GM18499 (cell line): ENCODE measurements at regions not wholly inside any gene's neighbourhood (a gene's known extent, or its start where the extent isn't known, plus 50 kb on each side); places are given as distances from the start of the nearest gene placed in this dataset.

Source experiments
- ATAC-seq: cut with Tn5 transposase; IDR thresholded peaks from one replicate; pipeline ENCODE4 v1.9.1; 2021; ENCODE audit warnings: moderate number of reproducible peaks; ENCODE audit not compliant: insufficient read depth, unreplicated experiment

DNA sequence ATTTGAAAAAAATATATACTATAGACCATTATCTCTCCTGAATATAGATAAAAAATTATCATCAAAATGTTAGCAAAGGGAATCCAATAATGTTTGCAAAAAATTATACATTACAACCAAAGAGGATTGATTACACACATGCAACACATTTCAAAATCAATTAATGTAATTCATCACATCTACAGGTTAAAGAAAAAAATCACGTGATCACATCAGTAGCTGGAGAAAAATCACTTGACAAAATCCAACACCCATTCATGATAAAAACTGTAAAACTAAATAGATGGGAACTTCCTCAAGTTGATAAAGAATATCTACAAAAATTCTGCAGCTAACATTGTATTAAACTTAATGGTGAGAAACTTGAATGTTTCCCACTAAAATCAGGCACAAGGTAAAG lies 1047.5 kb upstream of the CNTNAP5 start:
- ATAC-seq = no peak

DNA sequence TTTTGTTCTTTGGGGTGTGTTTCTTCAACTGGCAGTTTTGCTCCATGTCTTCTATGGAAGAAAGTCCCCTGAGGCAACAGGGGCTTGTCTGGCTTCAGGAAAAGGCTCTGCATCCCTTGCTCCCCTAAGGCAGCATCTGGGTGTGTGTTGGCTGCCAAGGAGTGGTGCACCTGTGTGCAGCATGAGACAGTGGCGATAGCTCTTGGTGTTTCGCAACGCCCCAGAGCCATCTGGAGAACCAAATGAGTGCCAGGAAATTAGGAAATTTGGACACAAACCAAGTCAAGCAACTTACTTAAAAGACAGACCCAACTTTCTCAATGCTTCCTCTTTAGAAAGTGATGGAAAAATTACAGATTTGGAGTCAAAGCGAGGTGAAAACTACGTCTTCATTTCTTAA lies 1044.4 kb upstream of the CNTNAP5 start:
- no peak for ATAC-seq

DNA sequence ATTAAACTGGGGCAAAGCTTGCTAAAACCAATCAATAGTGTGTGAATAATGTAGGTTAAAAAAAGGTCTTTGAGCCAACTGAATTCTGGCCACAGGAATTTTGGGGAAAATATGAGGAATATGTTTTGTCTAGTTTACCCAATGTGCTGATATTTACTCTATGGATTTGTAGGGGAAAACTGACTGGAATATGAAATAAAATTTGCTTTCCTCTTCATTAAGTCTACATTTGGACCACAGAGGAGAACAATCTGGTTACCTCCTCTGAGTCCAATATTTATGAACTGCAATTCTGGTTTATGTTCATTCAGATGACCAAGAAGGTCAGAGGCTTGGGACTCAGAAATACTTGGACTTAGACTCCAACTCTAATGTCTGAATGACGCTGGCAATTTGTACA lies 1042.2 kb upstream of the CNTNAP5 start:
- no peak for ATAC-seq

DNA sequence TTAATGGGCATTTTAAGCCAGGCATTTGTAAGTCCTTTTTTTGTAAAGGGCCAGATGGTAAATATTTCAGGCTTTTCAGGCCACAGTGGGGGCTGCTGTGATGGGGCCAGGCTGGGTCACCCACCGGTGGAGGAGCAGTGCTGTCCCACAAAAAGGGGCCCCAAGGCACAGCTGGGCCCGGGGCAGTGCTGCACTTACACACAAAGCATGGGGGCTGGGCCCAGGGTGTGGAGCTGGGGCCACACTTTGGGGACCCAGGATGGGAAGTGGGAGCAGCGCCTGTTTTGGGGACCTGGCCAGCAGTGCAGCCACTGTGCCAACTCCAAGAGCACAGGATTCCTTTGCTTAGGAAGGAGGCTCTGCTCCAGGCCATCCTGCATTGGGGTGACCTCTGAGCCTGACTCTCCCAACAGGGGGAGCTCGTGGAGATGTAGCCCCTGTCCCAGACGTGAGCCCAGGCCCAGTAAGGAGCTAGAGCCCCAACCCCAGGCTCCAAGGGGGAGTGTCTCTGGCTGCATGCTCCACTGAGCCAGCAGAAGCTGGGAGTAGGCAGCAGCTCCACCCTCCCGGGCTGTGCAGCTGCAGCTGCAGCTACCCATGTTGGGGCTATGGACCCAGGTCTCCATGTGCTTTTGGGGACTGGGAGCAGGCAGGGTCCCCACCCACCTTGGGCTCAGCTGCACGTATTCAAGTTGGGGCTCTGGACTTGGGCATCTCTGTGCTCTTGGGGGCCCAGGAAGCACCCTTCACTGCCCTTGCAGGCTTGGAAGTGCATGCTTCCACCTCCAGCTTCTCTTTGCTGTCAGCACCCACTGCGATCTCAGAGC lies 1036.5 kb upstream of the CNTNAP5 start:
- ATAC-seq = no peak

GRCh38 chr2:122993592-122993991 lies 1031.5 kb upstream of the CNTNAP5 start:
- no peak for ATAC-seq

DNA sequence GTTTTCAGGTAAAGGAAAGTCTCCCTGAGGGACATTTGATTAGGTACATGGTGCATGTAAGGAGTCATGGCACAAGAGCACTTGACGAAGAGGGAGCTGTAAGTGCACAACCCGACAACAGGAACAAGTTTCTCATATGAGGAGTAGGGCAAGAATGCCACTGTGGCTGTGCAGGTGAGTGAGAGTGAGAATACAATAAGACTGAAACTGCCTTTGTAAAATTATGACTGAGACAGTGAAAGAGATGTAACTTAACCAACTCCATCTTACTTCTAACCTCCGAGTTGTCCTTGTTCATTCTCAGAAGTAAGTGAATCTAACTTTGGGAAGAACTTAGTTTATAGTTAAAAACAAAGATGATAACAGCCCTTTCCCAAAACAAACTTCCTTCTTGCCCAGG lies 1025.8 kb upstream of the CNTNAP5 start:
- ATAC-seq = no peak

DNA sequence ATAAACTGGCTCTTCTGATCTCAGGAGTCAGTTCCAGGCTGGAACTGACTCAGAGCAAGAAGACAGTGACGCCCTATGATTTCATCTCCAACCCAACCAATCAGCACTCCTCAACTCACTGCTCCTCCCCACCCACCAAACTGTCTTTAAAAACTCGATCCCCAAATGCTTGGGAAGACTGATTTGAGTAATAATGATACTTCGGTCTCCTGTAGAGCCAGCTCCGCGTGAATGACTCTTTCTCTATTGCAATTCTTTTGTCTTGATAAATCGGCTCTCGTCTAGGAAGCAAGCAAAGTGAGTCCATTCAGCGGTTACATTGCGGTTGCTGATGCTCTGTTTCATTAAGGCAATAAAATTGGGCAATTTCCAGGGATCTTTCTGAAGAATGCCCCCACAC lies 1025.3 kb upstream of the CNTNAP5 start:
- no peak for ATAC-seq

DNA sequence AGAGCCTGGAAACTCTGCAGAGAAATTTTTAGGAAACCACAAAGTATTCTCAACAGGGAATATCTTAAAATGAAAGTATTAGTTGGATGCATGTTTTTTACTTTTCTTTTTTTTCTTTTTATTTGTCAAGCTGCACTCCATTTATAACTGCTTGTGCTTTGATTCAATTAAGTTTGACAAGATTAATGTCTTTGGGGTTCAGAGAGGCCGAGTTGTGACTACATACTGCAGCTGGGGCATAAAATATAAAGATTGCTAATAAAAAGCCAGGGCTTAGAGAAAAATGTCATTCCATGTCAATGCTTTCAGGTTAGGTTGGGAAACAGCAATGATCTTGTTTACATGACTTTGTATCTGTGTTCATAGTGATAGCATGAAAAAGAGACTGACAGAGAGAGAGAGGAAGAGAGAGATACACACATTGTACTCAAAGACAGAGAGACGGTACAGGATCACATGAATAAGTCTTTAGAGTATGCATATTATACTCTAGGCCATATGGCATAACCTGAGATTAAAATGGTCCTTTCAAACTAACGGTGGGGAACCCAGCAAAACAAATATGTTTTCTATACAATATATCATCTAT lies 1022.3 kb upstream of the CNTNAP5 start:
- no peak for ATAC-seq

- no peak for ATAC-seq
These were observed 1009.9 kb upstream of the CNTNAP5 start for GRCh38 chr2:123015186-123015585.

DNA sequence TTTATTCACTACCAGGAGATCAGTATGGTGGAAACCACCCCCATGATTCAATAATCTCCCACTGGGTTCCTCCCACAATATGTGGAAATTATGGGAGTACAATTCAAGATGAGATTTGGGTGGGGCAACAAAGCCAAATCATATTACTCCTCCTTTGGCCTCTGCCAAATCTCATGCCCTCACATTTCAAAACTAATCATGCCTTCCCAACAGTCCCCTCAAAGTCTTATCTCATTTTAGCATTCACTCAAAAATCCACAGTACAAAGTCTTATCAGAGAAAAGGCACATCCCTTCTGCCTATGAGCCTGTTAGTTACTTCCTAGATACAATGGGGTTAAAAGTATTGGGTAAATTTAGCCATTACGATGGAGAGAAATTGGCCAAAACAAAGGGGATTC lies 989.5 kb upstream of the CNTNAP5 start:
- ATAC-seq = no peak

DNA sequence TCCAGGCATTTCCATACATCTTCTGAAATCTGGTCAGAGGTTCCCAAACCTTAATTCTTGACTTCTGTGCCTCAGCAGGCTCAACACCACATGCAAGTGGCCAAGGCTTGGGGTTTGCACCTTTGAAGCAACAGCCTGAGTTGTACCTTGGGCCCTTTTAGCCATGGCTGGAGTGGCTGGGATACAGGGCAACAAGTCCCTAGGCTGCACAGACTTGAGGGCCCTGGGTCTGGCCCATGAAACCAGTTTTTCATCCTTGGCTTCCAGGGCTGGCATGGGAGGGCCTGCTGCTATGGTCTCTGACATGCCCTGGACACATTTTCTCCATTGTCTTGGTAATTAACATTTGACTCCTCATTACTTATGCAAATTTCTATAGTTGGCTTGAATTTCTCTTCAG lies 988.8 kb upstream of the CNTNAP5 start:
- ATAC-seq = no peak

DNA sequence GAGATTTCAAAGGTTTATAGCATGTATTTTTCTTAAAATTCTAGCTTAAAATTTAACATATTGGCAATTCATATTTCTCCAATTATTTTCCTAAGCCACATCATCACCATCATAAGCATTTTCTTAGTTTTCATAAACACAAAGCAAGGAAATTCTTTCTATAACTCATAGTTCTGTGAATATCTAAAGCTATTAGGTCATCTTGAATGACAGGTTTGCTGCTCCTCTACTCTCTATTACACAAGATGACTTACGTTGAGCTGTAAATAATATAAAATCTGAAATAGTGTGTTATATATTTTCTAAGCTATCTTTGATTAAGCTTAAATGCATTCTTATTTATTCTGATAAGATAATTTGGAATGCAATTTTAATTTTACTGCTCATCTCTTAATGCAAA lies 984.6 kb upstream of the CNTNAP5 start:
- no peak for ATAC-seq

GRCh38 chr2:123043458-123043857 lies 981.6 kb upstream of the CNTNAP5 start:
- no peak for ATAC-seq

- ATAC-seq = no peak
These were observed 979.4 kb upstream of the CNTNAP5 start for GRCh38 chr2:123045713-123046112.

GRCh38 chr2:123047186-123047585 lies 977.9 kb upstream of the CNTNAP5 start:
- no peak for ATAC-seq

DNA sequence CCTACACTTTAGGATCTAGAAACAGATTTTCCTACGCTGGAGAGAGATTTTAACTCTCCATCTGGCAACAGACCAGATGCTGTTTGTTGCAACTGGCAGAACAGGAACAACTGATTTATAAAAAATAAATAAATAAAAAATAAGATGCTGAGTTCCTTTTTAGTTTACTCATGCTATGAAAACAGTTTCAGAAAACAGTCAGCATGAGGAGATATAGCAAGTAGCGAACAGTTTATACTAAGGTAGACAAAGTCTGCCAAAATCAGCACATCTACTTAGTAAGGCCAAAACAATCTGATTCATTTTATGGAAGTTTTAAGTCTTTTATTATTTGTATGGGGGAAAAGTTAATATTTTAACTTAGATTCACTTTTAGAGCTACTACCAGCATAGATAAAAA lies 974.0 kb upstream of the CNTNAP5 start:
- no peak for ATAC-seq

- no peak for ATAC-seq
These were observed 963.6 kb upstream of the CNTNAP5 start for GRCh38 chr2:123061534-123061933.

DNA sequence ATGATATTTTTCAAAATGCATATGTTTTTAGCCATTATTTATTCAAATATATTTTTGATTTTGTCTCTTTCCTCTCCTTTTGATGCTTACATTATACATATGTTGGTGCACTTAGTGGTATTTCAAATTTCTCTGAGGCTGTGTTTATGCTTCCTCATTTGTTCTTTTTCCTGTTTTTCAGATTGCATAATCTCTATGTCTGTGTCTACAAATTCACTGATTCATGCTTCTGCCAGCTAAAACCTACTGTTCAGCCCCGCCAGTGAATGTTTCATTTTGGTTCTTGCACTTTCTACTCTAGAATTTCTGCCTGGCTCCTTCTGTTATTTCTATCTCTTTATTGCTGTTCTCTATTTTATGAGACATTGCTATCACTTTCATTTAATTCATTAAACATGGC lies 951.7 kb upstream of the CNTNAP5 start:
- ATAC-seq = no peak

GRCh38 chr2:123073956-123074355 lies 951.1 kb upstream of the CNTNAP5 start:
- no peak for ATAC-seq

GRCh38 chr2:123077101-123077500 lies 948.0 kb upstream of the CNTNAP5 start:
- no peak for ATAC-seq

DNA sequence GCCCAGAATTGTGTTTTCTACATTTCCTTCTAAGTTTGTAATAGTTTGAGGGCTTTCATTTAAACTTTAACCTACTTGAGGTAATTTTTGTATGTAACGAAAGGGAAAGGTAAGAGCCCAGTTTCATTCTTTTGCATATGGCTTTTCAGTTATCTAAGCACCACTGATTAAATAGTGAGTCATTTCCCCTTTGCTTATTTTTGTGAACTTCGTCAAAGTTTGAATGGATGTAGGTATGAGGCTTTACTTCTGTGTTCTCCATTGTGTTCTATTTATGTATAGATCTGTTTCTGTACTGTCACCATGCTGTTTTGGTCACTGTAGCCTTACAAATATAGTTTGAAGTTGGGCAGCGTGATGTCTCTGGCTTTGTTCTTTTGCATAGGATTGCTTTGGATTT lies 944.8 kb upstream of the CNTNAP5 start:
- ATAC-seq = no peak

GRCh38 chr2:123085484-123085883 lies 939.6 kb upstream of the CNTNAP5 start:
- ATAC-seq = no peak
